ENCODE measurements at regions not wholly inside any gene's neighbourhood (a gene's known extent, or its start where the extent isn't known, plus 50 kb on each side); places are given as distances from the start of the nearest gene placed in this dataset.
"Not testable (repeated sequence)": the region's sequence is repeated elsewhere in the genome, so short reads cannot be mapped to it uniquely, and the experiment has no call there.

- dilution Hi-C loops (cut with MboI; ENCODE audit: extremely low pct_ligation_motif_present, low sequenced_read_pairs), result no loop called here
- no peak overlapping the region for H3K9ac ChIP-seq (ENCODE audit: control insufficient read depth, extremely low read depth, insufficient read depth, low read length)
- H3K4me1 ChIP-seq (ENCODE audit: control insufficient read depth, extremely low read depth, insufficient read depth, low read length), result no peaks in the 10 kb centered on the region
- no peaks in the 10 kb centered on the region for H3K9me1 ChIP-seq (ENCODE audit: control insufficient read depth, extremely low read depth, insufficient read depth, low read length)
- FAIRE-seq, result no peak
- no peaks in the 10 kb centered on the region for H4K20me1 ChIP-seq (ENCODE audit: control insufficient read depth, extremely low read depth, insufficient read depth, low read length)
- no peak overlapping the region for H3K4me3 ChIP-seq (ENCODE audit: control insufficient read depth in 2 of 3, extremely low read depth in 1 of 3, insufficient read depth in 2 of 3, low read depth in 1 of 3, low read length in 3 of 3)
- H2AFZ ChIP-seq (ENCODE audit: control insufficient read depth, low read length), result no peak overlapping the region
- H3K27me3 ChIP-seq (ENCODE audit: control insufficient read depth, extremely low read depth, insufficient read depth, low read length), result no peaks in the 10 kb centered on the region
- H3K79me2 ChIP-seq (ENCODE audit: control insufficient read depth, insufficient read depth, low read length), result no peaks in the 10 kb centered on the region
- no peak overlapping the region for H3K4me2 ChIP-seq (ENCODE audit: control insufficient read depth, extremely low read depth, insufficient read depth, low read depth, low read length)
- no peak overlapping the region for H3K27ac ChIP-seq (ENCODE audit: control insufficient read depth, insufficient read depth, low read length)
- TF ChIP-seq CTCF (optimal IDR thresholded peaks at IDR 0.05 in 1 of 3, IDR thresholded peaks at IDR 0.05 in 1 of 3, conservative IDR thresholded peaks at IDR 0.05 in 1 of 3; ENCODE audit: extremely low read depth in 1 of 3, insufficient read depth in 2 of 3, low read length in 3 of 3) (no peak), EZH2 (IDR thresholded peaks at IDR 0.05; ENCODE audit: low read length) (no peak)
- no peaks in the 10 kb centered on the region for H3K9me3 ChIP-seq (ENCODE audit: control insufficient read depth, low read depth, low read length)
- H3K36me3 ChIP-seq (ENCODE audit: control insufficient read depth in 2 of 2, extremely low read depth in 1 of 2, insufficient read depth in 2 of 2, low read length in 2 of 2), result no peaks in the 10 kb centered on the region
- no peak for DNase-seq (ENCODE audit: low read depth, low spot score)
These were observed 572.3 kb downstream of the RAB28 start for GRCh38 chr4:12911750-12912358.

GRCh38 chr4:12903640-12904039 lies 580.5 kb downstream of the RAB28 start:
- dilution Hi-C loops (cut with MboI; ENCODE audit: extremely low pct_ligation_motif_present, low sequenced_read_pairs); H3K27me3 ChIP-seq (ENCODE audit: control insufficient read depth, extremely low read depth, insufficient read depth, low read length); H4K20me1 ChIP-seq (ENCODE audit: control insufficient read depth, extremely low read depth, insufficient read depth, low read length); H3K9me1 ChIP-seq (ENCODE audit: control insufficient read depth, extremely low read depth, insufficient read depth, low read length); H3K36me3 ChIP-seq (ENCODE audit: control insufficient read depth in 2 of 2, extremely low read depth in 1 of 2, insufficient read depth in 2 of 2, low read length in 2 of 2); FAIRE-seq; H3K9ac ChIP-seq (ENCODE audit: control insufficient read depth, extremely low read depth, insufficient read depth, low read length); H3K9me3 ChIP-seq (ENCODE audit: control insufficient read depth, low read depth, low read length); H3K4me2 ChIP-seq (ENCODE audit: control insufficient read depth, extremely low read depth, insufficient read depth, low read depth, low read length); DNase-seq (ENCODE audit: low read depth, low spot score); H3K27ac ChIP-seq (ENCODE audit: control insufficient read depth, insufficient read depth, low read length); H2AFZ ChIP-seq (ENCODE audit: control insufficient read depth, low read length); H3K4me3 ChIP-seq (ENCODE audit: control insufficient read depth in 2 of 3, extremely low read depth in 1 of 3, insufficient read depth in 2 of 3, low read depth in 1 of 3, low read length in 3 of 3); H3K79me2 ChIP-seq (ENCODE audit: control insufficient read depth, insufficient read depth, low read length); H3K4me1 ChIP-seq (ENCODE audit: control insufficient read depth, extremely low read depth, insufficient read depth, low read length): not testable (repeated sequence)

GRCh38 chr4:12902735-12903134 lies 581.4 kb downstream of the RAB28 start:
- Histone ChIP-seq H3K79me2 (ENCODE audit: control insufficient read depth, insufficient read depth, low read length) (no peaks in the 10 kb centered on the region), H4K20me1 (ENCODE audit: control insufficient read depth, extremely low read depth, insufficient read depth, low read length) (no peaks in the 10 kb centered on the region), H3K36me3 (ENCODE audit: control insufficient read depth in 2 of 2, extremely low read depth in 1 of 2, insufficient read depth in 2 of 2, low read length in 2 of 2) (no peaks in the 10 kb centered on the region), H3K9me1 (ENCODE audit: control insufficient read depth, extremely low read depth, insufficient read depth, low read length) (no peaks in the 10 kb centered on the region), H3K27ac (ENCODE audit: control insufficient read depth, insufficient read depth, low read length) (no peak overlapping the region), H3K9ac (ENCODE audit: control insufficient read depth, extremely low read depth, insufficient read depth, low read length) (no peak overlapping the region), H3K4me1 (ENCODE audit: control insufficient read depth, extremely low read depth, insufficient read depth, low read length) (no peaks in the 10 kb centered on the region), H3K27me3 (ENCODE audit: control insufficient read depth, extremely low read depth, insufficient read depth, low read length) (no peaks in the 10 kb centered on the region), H3K9me3 (ENCODE audit: control insufficient read depth, low read depth, low read length) (no peaks in the 10 kb centered on the region), H2AFZ (ENCODE audit: control insufficient read depth, low read length) (no peak overlapping the region), H3K4me2 (ENCODE audit: control insufficient read depth, extremely low read depth, insufficient read depth, low read depth, low read length) (no peak overlapping the region), H3K4me3 (ENCODE audit: control insufficient read depth in 2 of 3, extremely low read depth in 1 of 3, insufficient read depth in 2 of 3, low read depth in 1 of 3, low read length in 3 of 3) (no peak overlapping the region)
- dilution Hi-C loops (cut with MboI; ENCODE audit: extremely low pct_ligation_motif_present, low sequenced_read_pairs), result no loop called here
- FAIRE-seq, result no peak
- TF ChIP-seq EZH2 (IDR thresholded peaks at IDR 0.05; ENCODE audit: low read length) (no peak), CTCF (optimal IDR thresholded peaks at IDR 0.05 in 1 of 3, IDR thresholded peaks at IDR 0.05 in 1 of 3, conservative IDR thresholded peaks at IDR 0.05 in 1 of 3; ENCODE audit: extremely low read depth in 1 of 3, insufficient read depth in 2 of 3, low read length in 3 of 3) (no peak)
- DNase-seq (ENCODE audit: low read depth, low spot score), result no peak

All from keratinocyte (primary cell).